Stimulated activated CD4-positive, alpha-beta T cell treated with anti-CD3 and anti-CD28 coated beads, Interleukin-12 subunit alpha, Interleukin-12 subunit beta, amount 100 ng/mL, for 24 hours (primary cell): ENCODE measurements at regions not wholly inside any gene's neighbourhood (a gene's known extent, or its start where the extent isn't known, plus 50 kb on each side); places are given as distances from the start of the nearest gene placed in this dataset.
"Not testable (repeated sequence)": the region's sequence is repeated elsewhere in the genome, so short reads cannot be mapped to it uniquely, and the experiment has no call there.

ENCODE experiments used
- DNase-seq, 2 experiments: peaks; one replicate each; pipeline ENCODE4 v3.0.0-alpha.2; 2020; ENCODE audit warnings: low read depth in 2 of 2

DNA sequence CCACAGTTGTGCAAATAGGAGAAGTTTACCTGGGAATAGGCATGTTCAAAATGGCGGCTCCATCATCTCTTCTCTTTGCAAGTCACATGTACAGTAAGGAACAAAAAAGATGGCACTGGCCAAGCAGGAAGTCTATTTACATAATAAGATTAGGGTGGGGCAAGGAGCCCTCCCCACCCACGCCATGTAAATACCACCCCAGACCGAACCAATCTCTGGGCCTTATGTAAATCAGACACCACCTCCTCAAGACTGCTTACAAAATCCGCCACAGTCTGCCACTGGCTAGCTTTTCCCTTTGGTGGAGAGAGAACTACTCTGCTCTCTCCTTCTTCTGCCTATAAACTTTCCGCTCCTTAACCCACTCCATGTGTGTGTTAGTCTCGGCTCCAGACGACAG lies 1496.3 kb downstream of the REEP3 start:
- no peak for DNase-seq

DNA sequence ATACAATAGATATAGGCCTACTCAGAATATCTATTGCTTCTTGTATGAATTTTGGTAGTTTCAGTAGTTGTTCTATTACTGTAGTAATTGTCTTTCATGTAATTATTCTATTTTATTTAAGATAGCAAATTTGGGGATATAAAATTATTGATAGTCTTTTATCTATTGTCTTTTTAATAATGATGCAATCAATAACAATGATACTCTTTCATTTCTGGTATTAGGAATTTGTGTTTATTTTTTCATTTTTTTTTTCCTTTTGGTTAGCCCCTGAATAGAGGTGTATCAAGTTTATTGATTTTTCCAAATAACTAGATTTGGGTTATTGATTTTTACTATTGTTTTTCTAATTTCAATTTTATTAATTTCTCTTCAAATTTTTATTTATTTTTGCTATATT lies 1503.7 kb downstream of the REEP3 start:
- DNase-seq: no peak

DNA sequence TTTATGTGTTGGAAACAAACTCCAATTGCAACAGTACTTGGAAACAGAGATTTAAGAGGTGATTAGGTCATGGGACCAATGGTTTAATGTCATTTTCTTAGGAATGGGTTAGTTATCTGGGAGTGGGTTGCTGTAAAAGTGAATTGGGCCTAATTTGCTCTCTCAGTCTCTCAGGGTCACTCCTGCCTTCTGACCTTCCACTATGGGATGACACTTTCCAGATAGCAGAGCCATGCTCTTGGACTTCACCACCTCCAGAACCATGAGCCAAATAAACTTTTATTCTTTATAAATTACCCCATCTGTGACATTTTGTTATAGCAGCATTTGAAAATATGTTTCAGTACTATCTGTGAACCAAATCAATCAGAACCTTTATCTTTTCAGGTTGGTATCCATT lies 1509.1 kb downstream of the REEP3 start:
- no peak for DNase-seq

DNA sequence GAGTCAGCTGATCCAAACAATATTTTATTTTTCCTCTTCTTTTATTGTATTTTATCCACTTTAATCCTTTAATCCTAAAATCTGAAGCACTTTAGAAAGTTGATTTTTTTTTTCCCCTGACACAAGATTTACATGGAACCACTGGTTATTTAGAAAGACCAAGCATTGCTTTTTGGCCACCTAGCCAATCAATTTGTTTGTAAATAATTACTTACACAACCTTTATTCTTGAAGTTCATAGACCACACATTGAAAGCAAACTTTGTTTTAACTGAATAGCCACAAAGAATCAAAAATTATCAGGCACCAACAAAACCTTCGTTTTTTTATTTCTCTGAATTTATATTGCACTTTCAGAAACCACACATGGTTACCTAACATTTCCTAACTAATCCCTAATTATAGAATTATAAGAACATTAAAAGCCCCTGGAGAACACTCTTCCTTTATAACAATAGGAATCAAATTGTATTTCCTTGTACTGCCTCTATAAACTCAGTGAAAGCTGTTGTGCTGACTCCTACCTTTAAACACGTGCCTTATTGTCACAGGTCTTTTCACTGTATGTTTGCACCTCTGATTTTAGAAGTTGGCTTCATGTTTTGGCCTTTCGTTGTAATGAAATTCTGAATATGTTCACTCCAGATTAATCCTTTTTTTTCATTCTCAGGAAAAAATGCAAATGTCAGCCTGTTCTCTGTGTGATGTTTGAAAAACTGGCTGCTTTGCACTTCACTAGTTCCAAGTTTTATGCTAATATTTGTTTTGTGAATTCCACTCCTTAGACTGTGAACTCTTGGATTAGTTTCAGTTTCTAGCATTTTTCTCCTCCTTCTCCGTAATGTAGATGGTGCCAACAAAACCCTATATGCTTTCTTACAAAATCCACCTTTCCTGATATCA lies 1511.9 kb downstream of the REEP3 start:
- DNase-seq: no peak

DNA sequence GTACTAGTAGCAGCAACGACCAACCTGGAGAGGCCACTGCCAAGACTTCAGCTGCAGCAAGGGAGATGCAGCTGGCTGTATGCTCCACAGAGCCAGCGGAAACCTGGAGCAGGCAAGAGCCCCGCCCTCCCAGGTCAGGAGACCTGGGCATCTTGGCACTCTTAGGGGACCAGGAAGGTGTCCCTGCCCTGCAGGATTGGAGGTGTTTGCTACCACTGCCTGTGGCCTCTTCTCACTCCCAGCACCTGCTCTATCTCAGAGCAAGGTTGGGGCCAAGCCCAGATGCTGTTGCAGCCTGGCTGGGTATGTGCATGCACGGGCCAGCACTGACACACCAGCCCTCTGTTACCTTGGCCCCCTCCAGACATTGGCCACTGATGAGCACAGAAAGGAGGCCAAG lies 1512.8 kb downstream of the REEP3 start:
- no peak for DNase-seq

DNA sequence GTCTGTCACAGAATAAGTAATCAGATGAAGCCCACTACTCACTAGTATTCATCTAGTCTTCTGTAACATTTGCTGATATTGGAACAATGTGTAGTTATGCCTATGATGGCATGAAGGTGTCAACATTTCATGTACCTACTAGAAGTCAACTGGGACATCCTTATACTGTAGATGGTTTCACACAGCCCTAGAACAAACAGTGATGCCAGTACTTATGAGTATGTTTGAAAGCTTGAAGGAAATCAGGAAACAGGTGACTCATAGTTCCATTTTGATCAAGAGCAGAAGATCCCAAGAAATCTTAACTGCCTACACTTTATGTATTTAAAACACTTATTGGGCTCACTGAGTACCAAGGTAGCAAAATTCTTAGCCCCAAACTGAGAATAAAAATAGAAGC lies 1519.6 kb downstream of the REEP3 start:
- no peak for DNase-seq

DNA sequence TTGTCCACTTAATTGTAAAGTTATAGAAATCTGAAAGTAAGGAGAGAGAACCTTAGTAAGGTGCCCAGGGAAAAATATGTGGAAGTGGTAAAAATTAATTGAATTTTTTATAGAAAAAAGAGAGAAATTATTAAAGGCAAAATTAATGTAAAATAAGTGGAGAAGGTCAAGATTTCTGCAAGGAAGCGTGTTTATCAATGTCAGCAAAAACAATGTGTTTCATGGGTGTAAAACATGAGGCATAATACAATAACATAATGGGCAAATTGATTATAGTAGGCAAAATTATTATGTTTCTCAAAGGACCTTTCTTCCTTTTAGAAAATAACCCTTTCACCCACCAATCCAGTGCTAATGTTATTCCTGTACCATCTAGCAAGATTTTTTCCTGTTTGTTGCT lies 1520.1 kb downstream of the REEP3 start:
- no peak for DNase-seq

DNA sequence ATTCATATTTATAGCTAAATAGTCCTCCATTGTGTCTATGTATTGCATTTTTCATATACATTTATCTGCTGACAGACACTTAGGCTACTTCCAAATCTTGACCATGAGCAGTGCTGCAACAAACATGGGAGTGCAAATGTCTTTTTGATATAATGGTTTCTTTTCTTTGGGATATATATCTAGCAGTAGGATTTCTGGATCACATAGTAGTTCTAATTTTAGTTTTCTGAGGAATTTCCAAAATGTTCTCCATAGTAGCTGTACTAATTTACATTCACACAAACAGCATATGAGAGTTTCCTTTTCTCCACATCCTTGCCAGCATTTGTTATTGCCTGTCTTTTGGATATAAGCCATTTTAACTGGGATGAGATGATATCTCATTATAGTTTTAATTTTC lies 1521.3 kb downstream of the REEP3 start:
- no peak for DNase-seq

DNA sequence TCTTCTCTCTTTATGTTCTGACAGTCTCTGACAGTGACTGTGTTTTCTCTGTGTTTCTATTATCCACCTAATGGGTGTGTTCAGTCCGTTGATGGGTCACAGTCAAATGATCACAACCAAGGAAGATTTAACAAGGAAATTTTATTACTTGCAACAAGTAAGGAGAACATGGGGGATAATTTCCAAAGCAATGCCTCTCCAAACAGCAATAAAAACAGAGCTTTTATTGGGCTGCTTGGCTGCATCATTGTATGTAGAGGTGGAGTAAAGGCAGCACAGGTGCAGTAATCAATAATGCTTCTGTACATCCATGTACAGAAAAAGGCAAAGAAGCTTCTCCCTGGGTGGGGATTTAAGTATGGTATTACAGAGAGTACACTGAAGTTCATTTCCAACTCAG lies 1525.6 kb downstream of the REEP3 start:
- no peak for DNase-seq

DNA sequence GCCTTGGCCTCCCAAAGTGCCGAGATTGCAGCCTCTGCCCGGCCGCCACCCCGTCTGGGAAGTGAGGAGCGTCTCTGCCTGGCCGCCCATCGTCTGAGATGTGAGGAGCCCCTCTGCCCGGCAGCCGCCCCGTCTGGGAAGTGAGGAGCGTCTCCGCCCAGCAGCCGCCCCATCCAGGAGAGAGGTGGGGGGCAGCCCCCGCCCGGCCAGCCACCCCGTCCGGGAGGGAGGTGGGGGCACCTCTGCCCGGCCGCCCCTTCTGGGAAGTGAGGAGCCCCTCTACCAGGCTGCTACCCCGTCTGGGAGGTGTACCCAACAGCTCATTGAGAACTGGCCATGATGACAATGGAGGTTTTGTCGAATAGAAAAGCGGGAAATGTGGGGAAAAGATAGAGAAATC lies 1530.9 kb downstream of the REEP3 start:
- not testable (repeated sequence) for DNase-seq

DNA sequence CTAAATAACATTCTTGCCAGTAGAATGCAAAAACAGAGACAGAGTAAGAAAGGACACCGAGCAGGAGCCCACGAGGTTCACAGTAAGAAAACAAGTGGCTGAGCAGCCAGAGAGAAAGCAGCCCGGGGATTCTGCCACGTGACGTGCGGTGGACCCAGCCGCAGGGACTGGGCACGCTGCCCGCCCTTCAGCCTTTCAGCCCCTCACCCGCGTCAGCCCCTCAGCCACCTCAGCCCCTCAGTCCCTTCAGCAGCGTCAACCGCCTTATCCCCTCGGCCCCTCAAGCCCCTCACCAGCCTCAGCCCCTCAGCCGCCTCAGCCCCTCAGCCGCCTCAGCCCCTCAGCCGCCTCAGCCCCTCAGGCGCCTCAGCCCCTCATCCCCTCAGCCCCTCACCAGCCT lies 1532.2 kb downstream of the REEP3 start:
- not testable (repeated sequence) for DNase-seq

DNA sequence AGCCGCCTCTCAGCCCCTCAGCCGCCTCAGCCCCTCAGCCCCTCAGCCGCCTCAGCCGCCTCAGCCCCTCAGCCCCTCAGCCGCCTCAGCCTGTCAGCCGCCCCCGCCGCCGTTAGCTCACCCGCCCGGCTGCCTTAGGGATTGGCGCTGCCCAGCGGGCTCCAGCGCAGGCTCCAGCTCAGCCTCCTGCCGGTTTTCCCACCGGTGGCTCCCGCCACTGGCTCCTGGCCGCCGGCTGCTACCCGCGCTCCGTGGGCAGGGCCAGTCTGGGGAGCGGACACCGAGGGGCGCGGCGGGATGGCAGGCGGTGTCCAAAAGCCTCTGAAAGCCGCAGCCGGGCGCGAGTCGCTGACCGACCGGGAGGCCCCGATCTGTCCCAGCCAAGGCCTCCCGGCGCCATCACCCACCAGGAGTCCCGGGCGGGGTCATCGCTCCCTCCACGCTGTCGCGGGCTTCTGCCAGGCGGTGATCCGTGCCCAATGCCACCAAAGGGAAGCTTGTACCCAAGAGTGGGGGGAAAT lies 1532.7 kb downstream of the REEP3 start:
- not testable (repeated sequence) for DNase-seq

DNA sequence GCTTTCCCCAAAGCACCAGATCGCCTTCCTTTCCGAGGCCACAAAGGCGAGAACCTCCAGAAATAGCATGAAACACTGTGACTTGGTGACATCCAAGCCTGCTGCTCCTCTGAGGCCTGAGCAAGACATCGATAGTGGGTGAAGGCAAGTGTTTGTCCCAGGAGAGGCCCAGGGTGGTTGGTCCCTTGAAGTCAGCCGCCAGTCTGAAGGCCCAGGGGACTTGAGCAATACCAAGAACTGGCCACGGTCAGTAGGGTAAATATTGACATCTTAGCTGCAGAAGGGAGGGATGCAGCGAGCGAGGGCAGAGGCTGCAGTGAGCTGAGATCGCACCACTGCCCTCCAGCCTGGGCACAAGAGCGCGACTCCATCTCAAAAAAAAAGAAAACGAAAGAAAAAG lies 1533.5 kb downstream of the REEP3 start:
- not testable (repeated sequence) for DNase-seq

DNA sequence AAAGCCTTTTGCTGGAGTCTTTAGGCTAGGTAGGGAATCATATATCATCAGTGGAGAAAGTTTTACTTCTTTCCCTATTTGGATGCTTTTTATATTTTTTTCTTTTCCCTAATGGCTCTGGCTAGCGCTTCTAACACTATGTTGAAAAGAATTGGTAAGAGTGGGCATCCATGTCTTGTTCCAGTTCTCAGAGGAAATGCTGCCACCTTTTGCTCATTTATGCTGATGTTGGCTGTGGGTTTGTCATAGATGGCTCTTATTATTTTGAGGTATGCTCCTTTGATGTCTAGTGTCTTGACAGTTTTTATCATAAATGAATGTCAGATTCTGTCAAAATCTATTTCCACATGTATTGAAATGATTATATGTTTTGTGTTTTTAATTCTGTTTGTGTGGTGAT lies 1544.1 kb downstream of the REEP3 start:
- no peak for DNase-seq

DNA sequence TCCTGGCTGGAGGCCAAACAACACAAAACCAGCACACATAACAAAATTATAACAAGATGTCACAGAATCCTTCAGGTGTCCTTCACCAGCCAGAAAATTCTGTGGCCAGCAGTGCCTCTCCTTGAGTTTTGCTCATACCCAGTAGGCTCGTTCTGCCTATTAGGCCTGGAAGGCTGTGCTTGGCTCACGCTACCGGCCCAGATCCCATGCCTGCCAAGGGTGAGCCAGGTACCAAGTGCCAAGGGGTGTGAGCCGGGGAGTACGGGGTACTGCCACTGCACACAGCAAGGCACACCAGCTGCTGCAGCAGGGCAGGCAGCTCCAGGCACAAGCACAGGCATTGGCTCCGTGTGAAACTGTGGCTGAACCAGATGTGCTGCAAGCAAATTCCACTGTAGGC lies 1562.0 kb downstream of the REEP3 start:
- DNase-seq: no peak

DNA sequence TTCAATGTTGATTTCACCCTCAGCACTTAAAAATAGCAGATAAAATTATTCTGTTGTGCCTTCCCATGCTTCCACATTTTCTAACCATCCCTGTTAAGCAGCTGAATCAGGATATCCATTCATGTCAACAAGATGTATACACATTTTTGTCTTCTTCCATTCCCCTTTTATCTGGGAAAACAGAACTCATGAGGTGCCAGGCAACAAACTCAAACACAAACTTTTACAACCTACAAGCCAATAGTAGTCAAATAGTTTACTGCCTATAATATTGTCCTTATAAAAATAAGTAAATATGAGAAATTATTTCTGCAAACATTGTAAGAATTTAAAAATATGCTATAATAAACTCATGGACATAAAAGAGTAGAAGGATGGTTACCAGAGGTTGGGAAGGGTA lies 1569.8 kb downstream of the REEP3 start:
- DNase-seq: no peak

DNA sequence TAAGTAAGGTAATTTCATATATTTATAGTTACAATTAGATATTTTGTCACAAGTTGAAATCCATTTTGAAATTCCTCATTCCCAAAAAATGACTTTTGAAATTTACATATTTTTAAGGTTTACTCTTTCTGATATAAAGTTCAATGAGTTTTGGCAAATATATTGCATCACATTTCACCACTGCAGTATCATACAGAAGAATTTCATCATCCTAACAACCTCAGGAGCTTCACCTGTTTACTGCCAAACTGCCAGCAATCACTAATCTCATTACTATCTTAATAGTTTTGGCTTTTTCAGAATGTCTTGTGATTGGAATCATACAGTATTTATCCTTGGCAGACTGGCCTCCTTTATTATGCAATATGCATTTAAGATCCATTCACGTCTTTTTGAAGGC lies 1578.9 kb downstream of the REEP3 start:
- no peak for DNase-seq

DNA sequence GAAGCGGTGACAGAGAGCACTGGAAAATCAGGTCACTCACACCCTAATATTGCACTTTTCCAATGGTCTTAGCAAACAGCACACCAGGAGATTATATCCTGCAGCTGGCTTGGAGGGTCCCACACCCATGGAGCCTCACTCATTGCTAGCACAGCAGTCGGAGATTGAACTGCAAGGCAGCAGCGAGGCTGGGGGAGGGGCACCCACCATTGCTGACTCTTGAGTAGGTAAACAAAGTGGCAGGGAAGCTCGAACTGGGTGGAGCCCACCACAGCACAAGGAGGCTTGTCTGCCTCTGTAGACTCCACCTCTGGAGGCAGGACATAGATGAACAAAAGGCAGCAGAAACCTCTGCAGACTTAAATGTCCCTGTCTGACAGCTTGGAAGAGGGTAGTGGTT lies 1579.7 kb downstream of the REEP3 start:
- DNase-seq: not testable (repeated sequence)

DNA sequence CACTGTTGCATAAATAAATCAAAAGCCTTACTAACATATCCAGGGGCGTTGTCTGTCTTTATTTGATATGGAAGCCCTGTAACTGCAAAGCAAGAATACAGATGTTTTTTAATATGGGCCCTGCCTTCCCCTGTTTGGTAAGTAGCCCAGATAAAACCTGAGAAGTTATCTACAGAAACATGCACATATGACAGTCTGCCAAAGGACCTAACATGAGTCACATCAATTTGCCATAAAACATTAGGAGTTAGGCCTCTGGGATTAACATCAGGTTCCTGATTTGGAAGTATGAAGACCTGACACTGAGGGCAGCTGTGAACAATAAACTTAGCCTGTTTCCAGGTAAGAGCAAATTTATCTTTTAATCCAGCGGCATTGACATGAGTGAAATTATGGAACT lies 1588.8 kb downstream of the REEP3 start:
- no peak for DNase-seq

DNA sequence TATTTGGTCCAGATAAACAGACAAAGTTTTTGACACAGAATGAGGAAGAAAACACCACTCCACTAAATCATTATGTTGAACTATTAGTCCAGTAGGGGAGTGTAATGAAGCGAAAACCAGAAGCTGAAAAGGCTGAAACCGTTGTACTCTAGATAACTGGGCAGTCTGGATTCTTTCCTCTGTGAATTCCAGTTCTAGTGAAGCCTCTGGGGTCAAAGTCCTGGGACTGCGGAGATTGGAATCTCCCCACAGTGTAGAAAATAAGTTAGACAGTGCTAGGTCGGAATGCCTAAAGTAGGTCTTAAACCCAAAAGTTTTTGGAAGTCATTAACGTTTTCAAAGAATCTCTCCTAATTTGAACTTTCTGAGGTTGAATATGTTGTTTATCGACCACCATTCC lies 1589.9 kb downstream of the REEP3 start:
- DNase-seq: not testable (repeated sequence)

DNA sequence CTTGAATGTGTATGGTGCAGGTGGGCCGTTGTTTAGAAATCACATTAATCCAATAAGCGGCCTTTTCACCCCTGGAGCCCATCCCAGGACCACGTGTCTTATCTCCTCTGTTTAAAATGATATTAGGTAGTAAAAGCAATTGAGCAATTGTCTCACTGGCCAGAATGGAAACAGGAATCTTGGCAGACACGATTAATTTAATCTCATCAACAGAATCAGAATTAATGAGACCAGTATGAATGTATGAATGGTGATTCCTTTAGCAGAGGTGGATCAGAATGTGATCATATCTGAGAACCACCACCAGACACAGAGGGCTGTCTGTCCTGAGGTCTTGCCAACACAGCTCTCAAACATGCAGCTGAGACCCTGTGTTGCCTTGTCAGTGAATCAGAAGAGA lies 1591.4 kb downstream of the REEP3 start:
- no peak for DNase-seq

DNA sequence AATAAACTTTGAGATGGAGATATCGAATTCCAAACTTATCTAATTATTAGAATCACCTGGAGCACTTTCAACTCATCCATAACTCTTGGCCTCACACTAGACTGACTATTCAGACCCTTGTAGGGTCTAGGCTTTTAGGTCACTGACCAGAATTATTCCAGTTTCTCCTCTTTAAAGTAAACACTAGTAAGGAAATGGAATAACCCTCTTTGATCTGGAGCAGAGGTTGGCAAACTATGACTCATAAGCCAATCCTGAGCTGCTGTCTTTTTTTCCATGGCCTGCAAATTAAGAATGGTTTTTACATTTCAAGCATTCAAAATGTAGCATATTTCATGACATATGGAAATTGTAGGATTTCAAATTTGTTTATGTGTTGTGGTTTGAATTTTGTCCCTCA lies 1601.9 kb downstream of the REEP3 start:
- DNase-seq: no peak

DNA sequence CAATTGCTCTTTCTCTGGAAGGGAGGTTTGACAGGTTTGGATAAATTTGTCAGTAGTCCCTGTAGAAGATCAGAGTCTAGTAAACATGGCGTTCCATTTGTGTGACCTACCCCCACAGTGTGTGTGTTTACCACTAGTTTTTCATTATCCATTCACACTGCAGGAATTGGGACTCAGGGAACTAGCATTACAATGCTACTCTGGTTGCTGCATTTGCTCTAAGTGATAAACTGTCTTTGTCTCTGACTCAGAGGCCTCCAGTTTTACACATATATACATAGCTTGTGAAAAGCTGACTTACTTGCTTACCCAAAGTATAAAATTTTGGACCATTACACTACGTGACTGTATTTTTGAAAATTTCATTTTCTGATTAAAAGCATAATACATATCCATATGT lies 1604.0 kb downstream of the REEP3 start:
- DNase-seq: no peak

DNA sequence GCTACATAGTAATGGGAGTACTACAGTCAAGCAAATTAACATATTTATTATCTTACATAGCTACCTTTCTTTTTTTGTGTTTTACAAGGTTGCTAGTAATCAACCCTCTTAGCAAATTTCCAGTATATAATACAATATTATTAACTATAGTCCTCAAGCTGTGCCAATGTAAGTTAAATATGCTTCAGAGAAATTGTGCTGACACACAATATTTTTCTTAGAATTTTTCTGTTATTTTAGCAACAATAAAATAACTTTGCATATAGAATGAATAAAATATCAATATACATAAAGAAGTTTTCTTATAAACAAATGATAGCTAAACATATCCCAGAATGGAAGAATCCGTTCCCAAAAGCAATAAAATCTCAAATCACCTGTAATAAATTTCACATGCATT lies 1605.1 kb downstream of the REEP3 start:
- no peak for DNase-seq
